C4-2B (cell line): ENCODE measurements at regions not wholly inside any gene's neighbourhood (a gene's known extent, or its start where the extent isn't known, plus 50 kb on each side); places are given as distances from the start of the nearest gene placed in this dataset.

Experiments used
- CTCF ChIP-seq: fragments of 450-650 bp; conservative IDR thresholded peaks from 2 replicates; pipeline ENCODE4 v1.5.1; 2017; ENCODE audit warnings: mild to moderate bottlenecking
- ZFX ChIP-seq: fragments of 450-650 bp; IDR thresholded peaks from 2 replicates; pipeline ENCODE4 v1.6.1; 2017

- TF ChIP-seq CTCF (no peak), ZFX (no peak)
Measured at GRCh38 chr13:67623630-67624029, 393.5 kb upstream of the PCDH9 start.
